GM12878 (cell line): ENCODE measurements at regions not wholly inside any gene's neighbourhood (a gene's known extent, or its start where the extent isn't known, plus 50 kb on each side); places are given as distances from the start of the nearest gene placed in this dataset.

Experiments
- ATAC-seq: fragments of 200-7000 bp; cut with Tn5 transposase; 3 replicates; pipeline ENCODE4 v1.9.1; 2020; ENCODE audit warnings: mild to moderate bottlenecking, moderate library complexity
- BruUV-seq: library from RNA; stranded (reverse); fragments of 400-500 nt; replicated peaks from 2 replicates; lab custom pipeline; 2021; lab: Mats Ljungman, UMichigan
- CTCF ChIA-PET: fragments of 300-600 bp; sonication (Branson Sonifier 250); formaldehyde crosslinking; extraction: SDS; loops from one replicate; lab custom pipeline; 2021; ENCODE audit warnings: inconsistent platforms; lab: Yijun Ruan, JAX
- POLR2A ChIA-PET: fragments of 350-600 bp; formaldehyde crosslinking; extraction: SDS; loops from one replicate; lab custom pipeline; 2021; ENCODE audit warnings: inconsistent platforms; lab: Charles Lee
- RAD21 ChIA-PET: fragments of 300-600 bp; sonication (Branson Sonifier 250); formaldehyde crosslinking; loops from one replicate; lab custom pipeline; 2023; ENCODE audit warnings: antibody characterized with exemption; ENCODE audit not compliant: unreplicated experiment; lab: Charles Lee
- SMC1A ChIA-PET: fragments of 300-600 bp; sonication (Branson Sonifier 250); formaldehyde crosslinking; loops from one replicate; lab custom pipeline; 2023; ENCODE audit not compliant: unreplicated experiment, uncharacterized antibody; lab: Charles Lee
- DNase-seq: peaks from one replicate; pipeline ENCODE4 v3.0.0-alpha.2; 2011; ENCODE audit warnings: low read depth, low spot score
- FAIRE-seq: peaks from 3 replicates; lab custom pipeline; 2011; peaks lifted over from hg19 to GRCh38; lab: Jason Lieb, UNC
- H2AFZ ChIP-seq: 2 replicates; pipeline ENCODE4 v1.6.0; 2011; ENCODE audit warnings: low read depth, low read length, control low read depth; ENCODE audit not compliant: control insufficient read depth
- H3K27ac ChIP-seq: 2 replicates; pipeline ENCODE4 v1.5.1; 2011; ENCODE audit warnings: control low read depth; ENCODE audit not compliant: control insufficient read depth, insufficient read depth
- H3K27me3 ChIP-seq, 2 experiments: replicated peaks in 1 of 2; 2 replicates each; pipeline versions ENCODE4 v1.6.0 to v1.6.1; 2011; ENCODE audit warnings: low read length in 1 of 2; ENCODE audit not compliant: control insufficient read depth in 2 of 2, insufficient read depth in 2 of 2
- H3K36me3 ChIP-seq, 2 experiments: 2 replicates each; pipeline ENCODE4 v1.5.1; 2011; ENCODE audit warnings: low read length in 1 of 2; ENCODE audit not compliant: control insufficient read depth in 2 of 2, insufficient read depth in 2 of 2
- H3K4me1 ChIP-seq: 2 replicates; pipeline ENCODE4 v1.6.1; 2011; ENCODE audit warnings: mild to moderate bottlenecking, low read length, moderate library complexity, mixed read lengths; ENCODE audit not compliant: control insufficient read depth, insufficient read depth
- H3K4me2 ChIP-seq: 2 replicates; pipeline ENCODE4 v1.6.0; 2011; ENCODE audit warnings: control low read depth; ENCODE audit not compliant: control insufficient read depth, insufficient read depth
- H3K4me3 ChIP-seq: fragments of 200-600 bp; sonication (generic); 2 replicates; pipeline ENCODE4 v1.5.1; 2016
- H3K79me2 ChIP-seq: 2 replicates; pipeline ENCODE4 v1.6.0; 2011; ENCODE audit warnings: low read length; ENCODE audit not compliant: control insufficient read depth, insufficient read depth
- H3K9ac ChIP-seq: 2 replicates; pipeline ENCODE4 v1.8.0; 2011; ENCODE audit warnings: low read length, control low read depth, mixed read lengths; ENCODE audit not compliant: control insufficient read depth, insufficient read depth
- H3K9me3 ChIP-seq: replicated peaks from 3 replicates; pipeline ENCODE4 v1.5.1; 2011; ENCODE audit warnings: mild to moderate bottlenecking, low read length; ENCODE audit not compliant: control insufficient read depth, insufficient read depth
- H4K20me1 ChIP-seq: 2 replicates; pipeline ENCODE4 v1.6.0; 2011; ENCODE audit not compliant: control insufficient read depth, insufficient read depth
- FOXM1 ChIP-seq: IDR thresholded peaks from 2 replicates; pipeline ENCODE4 v1.6.1; 2012; ENCODE audit warnings: low read depth, mild to moderate bottlenecking, inconsistent platforms, low read length, moderate library complexity
- IRF5 ChIP-seq: fragments of 450-650 bp; IDR thresholded peaks from 2 replicates; pipeline ENCODE4 v1.6.1; 2017; ENCODE audit warnings: borderline replicate concordance
- RB1 ChIP-seq: fragments of 450-650 bp; formaldehyde crosslinking; IDR thresholded peaks from 2 replicates; pipeline ENCODE4 v1.6.1; 2017; ENCODE audit warnings: mild to moderate bottlenecking, borderline replicate concordance
- RELA ChIP-seq: fragments of 450-650 bp; IDR thresholded peaks from 2 replicates; pipeline ENCODE4 v1.8.0; 2014; ENCODE audit warnings: borderline replicate concordance; ENCODE audit not compliant: partially characterized antibody
- SIX5 ChIP-seq: IDR thresholded peaks from 2 replicates; pipeline ENCODE4 v1.6.1; 2011; ENCODE audit warnings: mild to moderate bottlenecking, low read depth, low read length, moderate library complexity; ENCODE audit not compliant: severe bottlenecking
- SREBF2 ChIP-seq: IDR thresholded peaks from 2 replicates; pipeline ENCODE4 v1.6.1; 2012; ENCODE audit warnings: mild to moderate bottlenecking, low read length
- TCF12 ChIP-seq: IDR thresholded peaks from 2 replicates; pipeline ENCODE4 v1.6.1; 2011; ENCODE audit warnings: low read depth, mild to moderate bottlenecking, low read length
- WGBS: methylation state at CpG from one replicate; pipeline ENCODE4 v1.1.6; 2016; ENCODE audit warnings: low lambda C conversion rate; ENCODE audit not compliant: insufficient replicate concordance, insufficient coverage; ENCODE audit errors: missing lambda C conversion rate; 5-methylcytosine and 5-hydroxymethylcytosine counted together
- in situ Hi-C: fragments of 300-500 bp; cut with MboI; formaldehyde crosslinking; loops from 9 replicates; pipeline ENCODE4 v1.14.3; 2018; ENCODE audit warnings: mixed read lengths
- intact Hi-C: fragments of 100-400 bp; cut with micrococcal nuclease; formaldehyde crosslinking; loops from one replicate; pipeline ENCODE4 v1.14.2; 2022; ENCODE audit not compliant: unreplicated experiment
- TF ChIP-seq, protein P1 (sequence below): fragments of 450-650 bp; IDR thresholded peaks from 2 replicates; pipeline ENCODE4 v1.6.1; 2017; ENCODE audit warnings: mild to moderate bottlenecking, moderate library complexity

GRCh38 chr4:11545651-11546050 lies 117.0 kb upstream of the HS3ST1 start:
- Histone ChIP-seq H3K9ac (no peak overlapping the region), H3K9me3 (no peaks in the 10 kb centered on the region), H3K27ac (no peak overlapping the region)
- in situ Hi-C loops: no loop called here
- ATAC-seq (no peak), DNase-seq (no peak)
- no peak for TF ChIP-seq RB1
- TF ChIP-seq RELA: no peak
- TF ChIP-seq SREBF2: no peak
- TF ChIP-seq IRF5: no peak
- TF ChIP-seq, protein P1, sequence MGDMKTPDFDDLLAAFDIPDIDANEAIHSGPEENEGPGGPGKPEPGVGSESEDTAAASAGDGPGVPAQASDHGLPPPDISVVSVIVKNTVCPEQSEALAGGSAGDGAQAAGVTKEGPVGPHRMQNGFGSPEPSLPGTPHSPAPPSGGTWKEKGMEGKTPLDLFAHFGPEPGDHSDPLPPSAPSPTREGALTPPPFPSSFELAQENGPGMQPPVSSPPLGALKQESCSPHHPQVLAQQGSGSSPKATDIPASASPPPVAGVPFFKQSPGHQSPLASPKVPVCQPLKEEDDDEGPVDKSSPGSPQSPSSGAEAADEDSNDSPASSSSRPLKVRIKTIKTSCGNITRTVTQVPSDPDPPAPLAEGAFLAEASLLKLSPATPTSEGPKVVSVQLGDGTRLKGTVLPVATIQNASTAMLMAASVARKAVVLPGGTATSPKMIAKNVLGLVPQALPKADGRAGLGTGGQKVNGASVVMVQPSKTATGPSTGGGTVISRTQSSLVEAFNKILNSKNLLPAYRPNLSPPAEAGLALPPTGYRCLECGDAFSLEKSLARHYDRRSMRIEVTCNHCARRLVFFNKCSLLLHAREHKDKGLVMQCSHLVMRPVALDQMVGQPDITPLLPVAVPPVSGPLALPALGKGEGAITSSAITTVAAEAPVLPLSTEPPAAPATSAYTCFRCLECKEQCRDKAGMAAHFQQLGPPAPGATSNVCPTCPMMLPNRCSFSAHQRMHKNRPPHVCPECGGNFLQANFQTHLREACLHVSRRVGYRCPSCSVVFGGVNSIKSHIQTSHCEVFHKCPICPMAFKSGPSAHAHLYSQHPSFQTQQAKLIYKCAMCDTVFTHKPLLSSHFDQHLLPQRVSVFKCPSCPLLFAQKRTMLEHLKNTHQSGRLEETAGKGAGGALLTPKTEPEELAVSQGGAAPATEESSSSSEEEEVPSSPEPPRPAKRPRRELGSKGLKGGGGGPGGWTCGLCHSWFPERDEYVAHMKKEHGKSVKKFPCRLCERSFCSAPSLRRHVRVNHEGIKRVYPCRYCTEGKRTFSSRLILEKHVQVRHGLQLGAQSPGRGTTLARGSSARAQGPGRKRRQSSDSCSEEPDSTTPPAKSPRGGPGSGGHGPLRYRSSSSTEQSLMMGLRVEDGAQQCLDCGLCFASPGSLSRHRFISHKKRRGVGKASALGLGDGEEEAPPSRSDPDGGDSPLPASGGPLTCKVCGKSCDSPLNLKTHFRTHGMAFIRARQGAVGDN: no peak
- no peak for TF ChIP-seq SIX5
- no peak for TF ChIP-seq FOXM1
- no peak for TF ChIP-seq TCF12
- TF ChIP-seq, all 136 proteins: peak for 0
- no peak overlapping the region for H3K4me3 ChIP-seq
- RAD21 ChIA-PET: no interaction called here
- CTCF ChIA-PET: no interaction called here
- WGBS: 77% methylated on average over 3 of the region's 3 CpGs
- no peaks in the 10 kb centered on the region for H3K4me1 ChIP-seq
- POLR2A ChIA-PET: no interaction called here
- no peaks in the 10 kb centered on the region for H4K20me1 ChIP-seq
- H2AFZ ChIP-seq: no peak overlapping the region
- BruUV-seq: no TSS peak
- SMC1A ChIA-PET: no interaction called here
- no peaks in the 10 kb centered on the region for H3K27me3 ChIP-seq
- H3K36me3 ChIP-seq: no peaks in the 10 kb centered on the region
- FAIRE-seq: no peak
- no peaks in the 10 kb centered on the region for H3K79me2 ChIP-seq
- H3K4me2 ChIP-seq: no peak overlapping the region
- intact Hi-C loops: no loop called here
